Parathyroid adenoma (tissue), 2 donors: ENCODE measurements at regions not wholly inside any gene's neighbourhood (a gene's known extent, or its start where the extent isn't known, plus 50 kb on each side); places are given as distances from the start of the nearest gene placed in this dataset.

Source experiments
- H2AFZ ChIP-seq: fragments of 300-600 bp; sonication (generic); one replicate; pipeline ENCODE4 v1.7.0; 2017; ENCODE audit warnings: antibody characterized with exemption, mild to moderate bottlenecking
- H3K27ac ChIP-seq: fragments of 300-600 bp; sonication (generic); one replicate; pipeline ENCODE4 v1.7.0; 2017
- H3K27me3 ChIP-seq: fragments of 300-600 bp; sonication (generic); one replicate; pipeline ENCODE4 v1.7.0; 2017; ENCODE audit warnings: low read length; ENCODE audit not compliant: control insufficient read depth, insufficient read depth
- H3K36me3 ChIP-seq: fragments of 300-600 bp; sonication (generic); one replicate; pipeline ENCODE4 v1.7.0; 2017; ENCODE audit warnings: low read length; ENCODE audit not compliant: control insufficient read depth, insufficient read depth
- H3K4me1 ChIP-seq: fragments of 300-600 bp; sonication (generic); one replicate; pipeline ENCODE4 v1.7.0; 2017; ENCODE audit warnings: control low read depth
- H3K4me2 ChIP-seq: fragments of 300-600 bp; sonication (generic); one replicate; pipeline ENCODE4 v1.7.0; 2017; ENCODE audit warnings: low read length
- H3K4me3 ChIP-seq: fragments of 300-600 bp; sonication (generic); one replicate; pipeline ENCODE4 v1.7.0; 2017; ENCODE audit warnings: low read depth, low read length
- H3K79me2 ChIP-seq: fragments of 300-600 bp; sonication (generic); one replicate; pipeline ENCODE4 v1.7.0; 2017; ENCODE audit warnings: control low read depth
- H3K9ac ChIP-seq: fragments of 300-600 bp; sonication (generic); one replicate; pipeline ENCODE4 v1.7.0; 2017; ENCODE audit warnings: mild to moderate bottlenecking
- H3K9me3 ChIP-seq: fragments of 300-600 bp; sonication (generic); one replicate; pipeline ENCODE4 v1.7.0; 2017; ENCODE audit warnings: low read length; ENCODE audit not compliant: control insufficient read depth
- TF ChIP-seq, protein P1 (sequence below): fragments of 300-600 bp; sonication (generic); IDR thresholded peaks from one replicate; pipeline ENCODE4 v1.7.0; 2017; ENCODE audit warnings: antibody characterized with exemption, mild to moderate bottlenecking
- donor health status: primary hyperparathyroidism.

DNA sequence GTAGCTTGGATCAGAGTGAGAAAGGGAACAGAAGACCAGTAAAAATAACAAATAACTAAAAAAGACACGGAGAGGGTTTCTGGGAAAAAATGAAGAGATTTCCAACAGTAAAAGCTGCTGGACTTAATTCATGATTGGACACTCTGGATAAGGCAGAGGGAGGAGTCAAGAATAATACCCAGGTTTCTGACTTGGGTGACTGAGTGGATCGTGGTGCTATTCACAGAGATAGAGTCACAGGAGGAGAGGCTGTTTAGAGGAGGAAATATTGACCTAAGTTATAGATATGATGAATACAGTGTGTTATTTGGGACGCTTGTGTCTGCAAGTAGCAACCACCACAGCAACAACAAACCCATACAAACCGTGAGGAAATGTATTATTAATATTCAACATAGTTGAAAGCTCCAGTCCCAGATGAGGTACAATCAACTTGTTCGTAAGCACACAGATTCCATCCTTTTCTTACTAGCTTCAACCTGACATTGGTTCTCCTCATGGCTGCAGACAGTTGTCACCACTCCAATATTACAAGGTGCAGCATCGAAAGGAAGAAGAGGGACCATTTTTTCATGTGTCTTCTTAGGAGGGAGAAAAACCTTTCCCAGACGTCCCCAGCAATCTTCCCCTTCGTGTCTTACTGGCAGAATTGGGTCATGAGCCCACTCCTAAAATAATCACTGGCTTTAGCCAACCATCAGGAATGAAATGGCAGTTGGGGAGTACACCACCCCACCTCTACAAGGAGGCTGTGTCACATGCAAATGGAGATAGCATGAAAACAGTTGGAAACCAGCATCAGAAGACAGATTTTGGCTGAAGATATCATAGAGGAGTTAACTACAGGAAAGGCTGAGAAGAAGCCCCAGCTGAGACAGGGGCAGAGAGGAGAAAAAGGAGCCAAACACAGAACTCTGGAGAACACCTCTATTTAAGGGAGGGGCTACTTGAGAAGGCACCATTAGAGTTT lies 387.8 kb downstream of the SHQ1 start:
- TF ChIP-seq, protein P1, sequence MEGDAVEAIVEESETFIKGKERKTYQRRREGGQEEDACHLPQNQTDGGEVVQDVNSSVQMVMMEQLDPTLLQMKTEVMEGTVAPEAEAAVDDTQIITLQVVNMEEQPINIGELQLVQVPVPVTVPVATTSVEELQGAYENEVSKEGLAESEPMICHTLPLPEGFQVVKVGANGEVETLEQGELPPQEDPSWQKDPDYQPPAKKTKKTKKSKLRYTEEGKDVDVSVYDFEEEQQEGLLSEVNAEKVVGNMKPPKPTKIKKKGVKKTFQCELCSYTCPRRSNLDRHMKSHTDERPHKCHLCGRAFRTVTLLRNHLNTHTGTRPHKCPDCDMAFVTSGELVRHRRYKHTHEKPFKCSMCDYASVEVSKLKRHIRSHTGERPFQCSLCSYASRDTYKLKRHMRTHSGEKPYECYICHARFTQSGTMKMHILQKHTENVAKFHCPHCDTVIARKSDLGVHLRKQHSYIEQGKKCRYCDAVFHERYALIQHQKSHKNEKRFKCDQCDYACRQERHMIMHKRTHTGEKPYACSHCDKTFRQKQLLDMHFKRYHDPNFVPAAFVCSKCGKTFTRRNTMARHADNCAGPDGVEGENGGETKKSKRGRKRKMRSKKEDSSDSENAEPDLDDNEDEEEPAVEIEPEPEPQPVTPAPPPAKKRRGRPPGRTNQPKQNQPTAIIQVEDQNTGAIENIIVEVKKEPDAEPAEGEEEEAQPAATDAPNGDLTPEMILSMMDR = no peak
- H3K4me3 ChIP-seq = no peak overlapping the region
- no peaks in the 10 kb centered on the region for H3K4me1 ChIP-seq
- no peaks in the 10 kb centered on the region for H3K9me3 ChIP-seq
- no peaks in the 10 kb centered on the region for H3K36me3 ChIP-seq
- no peaks in the 10 kb centered on the region for H3K79me2 ChIP-seq
- no peak overlapping the region for H3K27ac ChIP-seq
- H3K27me3 ChIP-seq = no peaks in the 10 kb centered on the region
- no peak overlapping the region for H3K4me2 ChIP-seq
- H3K9ac ChIP-seq = no peak overlapping the region
- H2AFZ ChIP-seq = no peak overlapping the region

DNA sequence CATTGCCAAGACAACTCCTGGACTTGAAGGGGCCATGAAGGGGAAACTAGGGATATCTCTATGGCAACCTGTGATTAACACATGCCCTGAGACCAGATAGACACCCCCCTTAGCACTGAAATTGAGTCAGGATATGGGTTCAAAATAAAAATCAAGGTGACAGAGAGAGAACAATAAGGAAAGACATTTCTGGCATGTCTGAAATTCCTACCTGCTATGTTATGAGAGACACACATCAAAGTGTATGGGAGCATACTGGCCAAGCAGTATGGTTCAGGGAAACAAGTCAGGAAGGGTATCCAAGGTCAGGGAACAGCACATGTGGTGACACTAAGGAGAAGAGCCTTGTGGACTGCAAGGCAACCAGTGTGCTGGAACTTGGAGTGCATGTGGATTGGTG lies 388.7 kb downstream of the SHQ1 start:
- Histone ChIP-seq H2AFZ (no peak overlapping the region), H3K4me1 (no peaks in the 10 kb centered on the region), H3K27me3 (no peaks in the 10 kb centered on the region), H3K9me3 (no peaks in the 10 kb centered on the region), H3K79me2 (no peaks in the 10 kb centered on the region), H3K9ac (no peak overlapping the region), H3K4me2 (no peak overlapping the region), H3K36me3 (no peaks in the 10 kb centered on the region), H3K27ac (no peak overlapping the region), H3K4me3 (no peak overlapping the region)
- TF ChIP-seq, protein P1 = no peak

DNA sequence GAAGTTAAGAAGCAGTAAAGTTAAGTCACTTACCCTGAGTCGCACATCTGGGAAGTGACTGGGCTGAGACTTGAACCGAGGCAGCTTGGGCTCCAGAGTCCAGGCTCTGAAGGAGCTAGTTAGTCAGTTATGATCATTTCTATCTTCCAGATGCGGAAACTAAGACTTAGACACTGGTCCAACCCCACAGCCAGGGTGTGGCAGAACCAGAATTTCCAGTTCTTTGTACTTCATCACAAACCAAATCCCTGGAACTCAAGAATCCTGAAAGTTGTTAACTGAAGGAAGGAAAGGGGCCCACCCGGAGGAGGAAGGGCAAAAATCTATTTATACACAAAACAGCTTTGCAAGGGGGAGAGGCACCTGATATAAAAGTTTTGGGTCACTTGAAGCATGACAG lies 389.9 kb downstream of the SHQ1 start:
- no peaks in the 10 kb centered on the region for H3K79me2 ChIP-seq
- no peaks in the 10 kb centered on the region for H3K9me3 ChIP-seq
- no peaks in the 10 kb centered on the region for H3K36me3 ChIP-seq
- TF ChIP-seq, protein P1 = no peak
- no peaks in the 10 kb centered on the region for H3K27me3 ChIP-seq
- no peak overlapping the region for H3K9ac ChIP-seq
- H3K4me1 ChIP-seq = no peaks in the 10 kb centered on the region
- no peak overlapping the region for H3K4me3 ChIP-seq
- no peak overlapping the region for H2AFZ ChIP-seq
- no peak overlapping the region for H3K4me2 ChIP-seq
- no peak overlapping the region for H3K27ac ChIP-seq

DNA sequence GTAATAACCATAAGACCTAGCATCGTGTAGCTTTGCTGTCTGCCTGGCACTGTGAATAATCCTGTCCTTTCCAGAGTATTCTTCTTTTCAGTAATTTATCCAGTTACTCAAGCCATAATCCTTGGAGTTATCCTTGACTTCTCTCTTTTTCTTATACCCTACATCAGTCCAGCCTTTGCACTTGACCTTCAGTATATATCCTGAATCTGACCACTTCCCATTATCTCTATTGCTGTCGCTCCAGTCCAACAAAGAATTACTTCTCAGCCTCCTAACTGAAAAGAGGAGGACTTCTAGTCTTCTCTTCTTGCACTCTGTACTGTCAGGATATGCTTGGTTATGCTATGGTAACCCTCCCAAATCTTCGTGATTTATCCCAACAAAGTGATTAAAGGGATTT lies 393.8 kb downstream of the SHQ1 start:
- Histone ChIP-seq H3K4me1 (no peaks in the 10 kb centered on the region), H3K4me3 (no peak overlapping the region), H3K36me3 (no peaks in the 10 kb centered on the region), H2AFZ (no peak overlapping the region), H3K4me2 (no peak overlapping the region), H3K27me3 (no peaks in the 10 kb centered on the region), H3K79me2 (no peaks in the 10 kb centered on the region), H3K9me3 (no peaks in the 10 kb centered on the region), H3K27ac (no peak overlapping the region), H3K9ac (no peak overlapping the region)
- TF ChIP-seq, protein P1 = no peak

DNA sequence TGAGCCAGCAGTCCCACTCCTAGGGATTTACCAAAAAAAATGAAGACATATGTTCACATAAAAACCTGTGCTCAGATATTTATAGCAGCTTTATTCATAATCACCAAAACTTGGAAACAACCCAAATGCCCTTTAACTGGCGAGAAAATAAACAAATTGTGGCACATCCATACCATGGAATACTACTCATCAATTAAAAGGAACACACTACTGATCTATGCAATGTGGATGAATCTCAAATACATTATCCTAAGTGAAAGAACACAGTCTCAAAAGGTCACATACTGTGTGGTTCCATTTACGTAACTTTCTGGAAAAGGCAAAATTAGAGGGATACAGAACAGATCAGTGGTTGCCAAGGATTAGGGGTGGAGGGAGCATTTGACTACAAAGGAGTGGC lies 394.5 kb downstream of the SHQ1 start:
- no peak overlapping the region for H3K9ac ChIP-seq
- H3K36me3 ChIP-seq = no peaks in the 10 kb centered on the region
- no peaks in the 10 kb centered on the region for H3K27me3 ChIP-seq
- no peak overlapping the region for H3K4me3 ChIP-seq
- H3K4me2 ChIP-seq = no peak overlapping the region
- TF ChIP-seq, protein P1 = no peak
- H3K79me2 ChIP-seq = no peaks in the 10 kb centered on the region
- H3K9me3 ChIP-seq = no peaks in the 10 kb centered on the region
- no peak overlapping the region for H2AFZ ChIP-seq
- H3K27ac ChIP-seq = no peak overlapping the region
- H3K4me1 ChIP-seq = no peaks in the 10 kb centered on the region
